ENCODE measurements at regions not wholly inside any gene's neighbourhood (a gene's known extent, or its start where the extent isn't known, plus 50 kb on each side); places are given as distances from the start of the nearest gene placed in this dataset.

DNA sequence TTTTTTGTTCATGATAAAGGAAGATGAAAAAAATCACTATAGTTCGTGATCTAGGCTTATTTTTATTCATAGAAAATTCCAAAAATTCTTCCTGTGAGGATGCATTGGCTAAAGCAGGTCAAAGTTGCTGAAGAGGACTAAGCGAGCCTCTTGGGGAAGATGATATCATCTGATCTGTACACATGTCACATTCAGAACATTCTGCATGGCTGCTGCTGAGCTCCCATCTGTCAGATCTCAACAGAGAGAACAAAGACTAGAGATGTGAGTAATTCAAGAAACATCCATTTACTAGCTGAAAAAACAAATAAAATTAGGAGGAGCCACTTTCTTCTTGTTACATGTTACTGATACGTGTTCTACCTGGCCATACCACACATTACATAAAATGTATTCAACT, 518.6 kb upstream of the FSIP2 start:
- Histone ChIP-seq H3K18ac (ENCODE audit: extremely low read depth, low read length) (no peak overlapping the region), H3K79me2 (ENCODE audit: control insufficient read depth in 1 of 2, insufficient read depth in 2 of 2, low read length in 2 of 2) (no peaks in the 10 kb centered on the region), H2BK120ac (replicated peaks; ENCODE audit: low read depth, low read length) (no peak overlapping the region), H4K20me1 (replicated peaks in 1 of 2; ENCODE audit: control insufficient read depth in 1 of 2, insufficient read depth in 2 of 2, low read length in 2 of 2) (no peaks in the 10 kb centered on the region), H3K9me3 (ENCODE audit: insufficient read depth in 2 of 2, low read depth in 1 of 2, low read length in 1 of 2) (no peaks in the 10 kb centered on the region), H4K91ac (replicated peaks; ENCODE audit: insufficient read length, low read length) (no peak overlapping the region), H3K27ac (ENCODE audit: low read depth, low read length) (no peak overlapping the region), H3K23ac (ENCODE audit: insufficient read length) (no peak overlapping the region), H2AK5ac (ENCODE audit: low read depth, low read length) (no peak overlapping the region), H3K14ac (ENCODE audit: insufficient read length) (no peak overlapping the region), H4K5ac (ENCODE audit: insufficient read length, low read depth, low read length) (no peak overlapping the region), H3K56ac (replicated peaks; ENCODE audit: insufficient read length, low read depth, low read length) (no peak overlapping the region), H2BK12ac (ENCODE audit: low read depth, low read length) (no peak overlapping the region), H3K4me3 (ENCODE audit: extremely low read depth in 1 of 4, insufficient read depth in 2 of 4, low read depth in 3 of 4, low read length in 4 of 4) (no peak overlapping the region), H4K8ac (ENCODE audit: extremely low read depth, insufficient read depth, low read length) (no peak overlapping the region), H2BK20ac (ENCODE audit: low read length) (no peak overlapping the region), H2BK5ac (ENCODE audit: low read depth, low read length) (no peak overlapping the region), H3K27me3 (replicated peaks in 1 of 4; ENCODE audit: control insufficient read depth in 3 of 4, extremely low read depth in 1 of 4, insufficient read depth in 3 of 4, low read length in 3 of 4) (no peaks in the 10 kb centered on the region), H3K4me1 (replicated peaks in 1 of 4; ENCODE audit: control insufficient read depth in 3 of 4, insufficient read depth in 4 of 4, low read length in 3 of 4) (peaks cover 0 to 2% (median 0%) of the 10 kb centered on the region in 4 experiments; a peak in 1 of 7 replicates), H2BK15ac (ENCODE audit: low read length) (no peak overlapping the region), H3K36me3 (ENCODE audit: control insufficient read depth in 2 of 4, insufficient read depth in 4 of 4, low read length in 3 of 4) (no peaks in the 10 kb centered on the region), H3K79me1 (ENCODE audit: low read depth, low read length) (no peaks in the 10 kb centered on the region), H3K9ac (replicated peaks in 1 of 4; ENCODE audit: extremely low read depth in 1 of 4, low read depth in 3 of 4, low read length in 3 of 4) (no peak overlapping the region), H3K4me2 (ENCODE audit: insufficient read depth in 1 of 2, low read depth in 2 of 2, low read length in 2 of 2) (no peak overlapping the region), H3K23me2 (ENCODE audit: low read depth, low read length) (no peaks in the 10 kb centered on the region), H3K4ac (replicated peaks; ENCODE audit: insufficient read length, low read depth, low read length) (no peak overlapping the region), H2AFZ (ENCODE audit: low read length) (no peak overlapping the region)
- no peak for TF ChIP-seq EZH2 (IDR thresholded peaks at IDR 0.05; ENCODE audit: low read depth, low read length, severe bottlenecking)
- TF ChIP-seq SUZ12 (IDR thresholded peaks at IDR 0.05; ENCODE audit: low read length), result no peak
- TF ChIP-seq BRCA1 (IDR thresholded peaks at IDR 0.05; ENCODE audit: low read depth, low read length), result no peak
- TF ChIP-seq BCL11A (IDR thresholded peaks at IDR 0.05; ENCODE audit: low read depth in 2 of 2, low read length in 2 of 2), result no peak
- TF ChIP-seq ASH2L (IDR thresholded peaks at IDR 0.05; ENCODE audit: low read length), result no peak
- no peak for TF ChIP-seq JUN (IDR thresholded peaks at IDR 0.05; ENCODE audit: low read depth, low read length)
- TF ChIP-seq TAF1 (IDR thresholded peaks at IDR 0.05; ENCODE audit: low read depth, low read length), result no peak
- TF ChIP-seq PHF8 (conservative IDR thresholded peaks at IDR 0.05; ENCODE audit: low read depth, low read length), result no peak
- TF ChIP-seq, protein P1, sequence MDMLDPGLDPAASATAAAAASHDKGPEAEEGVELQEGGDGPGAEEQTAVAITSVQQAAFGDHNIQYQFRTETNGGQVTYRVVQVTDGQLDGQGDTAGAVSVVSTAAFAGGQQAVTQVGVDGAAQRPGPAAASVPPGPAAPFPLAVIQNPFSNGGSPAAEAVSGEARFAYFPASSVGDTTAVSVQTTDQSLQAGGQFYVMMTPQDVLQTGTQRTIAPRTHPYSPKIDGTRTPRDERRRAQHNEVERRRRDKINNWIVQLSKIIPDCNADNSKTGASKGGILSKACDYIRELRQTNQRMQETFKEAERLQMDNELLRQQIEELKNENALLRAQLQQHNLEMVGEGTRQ (IDR thresholded peaks at IDR 0.05; ENCODE audit: low read length), result no peak
- no peak for TF ChIP-seq EGR1 (IDR thresholded peaks at IDR 0.05; ENCODE audit: borderline replicate concordance, low read depth, low read length)
- WGBS, 2 experiments (ENCODE audit: extremely low coverage in 1 of 2, insufficient coverage in 1 of 2, insufficient read length in 1 of 2, insufficient replicate concordance in 2 of 2, low coverage in 1 of 2, low lambda C conversion rate in 2 of 2, missing lambda C conversion rate in 1 of 2), result 96% methylated on average over 3 of the region's 3 CpGs; no CpG with 5 or more reads in 1 of the 2 experiments
- ChIA-PET CTCF (ENCODE audit: partially characterized antibody) (interaction anchor here (2.0 to 2.3 kb wide), 2 partner anchors 11 to 117 kb away, joined by 4 to 8 read pairs; no protein-coding TSS in a partner anchor), POLR2A (ENCODE audit: partially characterized antibody) (no interaction called here)
- FAIRE-seq, result no peak
- DNase-seq (ENCODE audit: low read depth in 1 of 2, low spot score in 2 of 2), result no peak

Measured in H1 (cell line).